GM12891 (cell line): ENCODE measurements at regions not wholly inside any gene's neighbourhood (a gene's known extent, or its start where the extent isn't known, plus 50 kb on each side); places are given as distances from the start of the nearest gene placed in this dataset.

Source experiments
- POLR2A ChIP-seq: IDR thresholded peaks from 2 replicates; pipeline ENCODE4 v1.6.1; 2011; ENCODE audit warnings: low read depth, low read length, control low read depth
- POLR2AphosphoS5 ChIP-seq: IDR thresholded peaks from 2 replicates; pipeline ENCODE4 v1.6.1; 2011; ENCODE audit warnings: low read depth, low read length, control low read depth

DNA sequence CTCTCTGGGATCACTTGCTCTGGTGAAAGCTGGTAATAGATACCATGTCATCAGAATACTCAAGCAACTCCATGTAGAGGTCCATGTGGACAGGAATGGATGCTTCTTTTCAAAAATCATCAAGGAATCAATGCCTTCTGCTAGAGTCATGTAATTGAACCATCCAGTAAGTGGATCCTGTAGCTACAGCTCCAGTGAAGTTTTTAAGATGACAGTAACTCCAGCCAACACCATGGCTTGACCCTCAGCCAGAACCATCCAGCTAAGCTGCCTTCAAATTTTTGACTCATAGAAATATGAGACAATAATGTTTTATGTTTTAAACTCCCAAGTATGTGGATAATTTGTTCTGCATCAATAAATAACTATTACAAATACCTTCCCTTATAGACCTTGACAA, 923.7 kb downstream of the EPHA3 start:
- TF ChIP-seq POLR2AphosphoS5 (no peak), POLR2A (no peak)
